ENCODE measurements at regions not wholly inside any gene's neighbourhood (a gene's known extent, or its start where the extent isn't known, plus 50 kb on each side); places are given as distances from the start of the nearest gene placed in this dataset.
"Not testable (repeated sequence)": the region's sequence is repeated elsewhere in the genome, so short reads cannot be mapped to it uniquely, and the experiment has no call there.

DNA sequence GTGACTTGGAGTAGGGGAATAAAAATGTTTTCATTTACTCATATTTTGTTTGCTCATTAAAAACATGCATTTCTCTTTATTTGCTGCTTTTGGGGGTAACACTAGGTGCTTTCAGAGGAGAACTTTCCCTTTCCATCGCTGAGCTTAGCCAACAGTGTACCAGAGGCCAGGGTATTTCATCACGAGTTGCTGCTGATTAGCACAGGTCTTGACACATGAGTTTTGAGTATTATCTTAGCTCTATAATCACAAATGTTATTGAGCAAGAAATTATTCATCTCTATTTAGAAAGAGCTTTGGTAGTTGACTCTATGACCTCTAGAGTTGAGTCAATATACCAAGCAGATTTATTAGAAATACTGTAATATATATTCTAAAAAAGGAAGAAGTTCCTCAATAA lies 375.9 kb downstream of the NXPH1 start:
- no peak for DNase-seq

DNA sequence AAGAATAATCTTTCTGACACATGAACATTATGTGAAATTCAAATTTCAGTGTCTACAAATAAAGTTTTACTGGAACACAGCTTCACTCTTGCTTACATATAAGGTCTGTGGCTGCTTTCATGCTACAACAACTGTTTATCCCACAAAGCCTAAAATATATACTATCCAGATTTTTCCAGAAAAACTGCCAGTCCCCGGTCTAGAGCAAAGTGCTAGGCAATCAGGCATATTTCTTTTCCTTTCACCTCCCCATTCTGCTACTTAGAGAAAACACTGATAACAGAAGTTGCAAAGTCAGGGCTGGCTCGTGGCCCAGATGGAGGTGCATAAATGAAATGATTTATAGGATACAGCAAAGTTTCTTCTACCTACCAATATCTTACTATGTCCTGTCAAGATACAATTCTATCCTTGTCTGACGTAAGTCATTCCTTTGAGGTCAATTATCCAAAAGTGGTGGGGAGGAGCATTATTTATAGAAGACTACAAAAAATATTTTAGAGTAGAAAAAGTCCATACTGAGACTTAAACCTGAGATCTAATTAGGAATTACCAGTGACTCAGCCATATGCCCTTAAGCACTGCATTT lies 384.1 kb downstream of the NXPH1 start:
- no peak for DNase-seq

DNA sequence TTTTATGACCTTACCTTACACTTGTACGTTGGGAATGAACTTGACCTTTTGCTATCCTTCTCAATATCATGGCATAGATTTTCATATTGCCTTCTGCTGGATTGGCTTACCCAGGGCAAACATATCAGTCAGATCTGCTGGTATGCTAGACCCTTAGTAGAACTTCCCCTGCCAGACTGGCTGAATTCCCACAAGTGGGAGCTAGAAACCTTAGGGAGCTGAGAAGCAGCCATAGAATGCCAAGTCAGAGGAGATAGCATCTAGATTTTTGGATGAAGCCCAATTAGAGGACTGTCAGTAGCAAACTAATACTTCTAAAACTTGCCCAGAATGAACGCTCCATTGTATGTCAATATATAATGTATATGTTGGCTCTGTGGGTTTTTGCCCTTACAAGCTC lies 385.0 kb downstream of the NXPH1 start:
- no peak for DNase-seq

DNA sequence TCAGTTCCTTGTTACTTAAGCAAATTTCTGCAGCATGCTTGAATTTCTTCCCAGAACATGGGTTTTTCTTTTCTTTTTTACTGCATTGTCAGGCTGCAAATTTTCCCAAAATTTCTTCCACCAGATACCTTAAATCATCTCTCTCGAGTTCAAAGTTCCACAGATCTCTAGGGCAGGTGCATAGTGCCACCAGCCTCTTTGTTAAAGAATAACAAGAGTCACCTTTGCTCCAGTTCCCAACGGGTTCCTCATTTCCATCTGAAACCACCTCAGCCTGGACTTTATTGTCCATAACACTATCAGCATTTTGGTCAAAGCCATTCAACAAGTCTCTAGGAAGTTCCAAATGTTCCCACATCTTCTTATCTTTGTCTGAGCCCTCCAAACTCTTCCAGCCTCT lies 389.2 kb downstream of the NXPH1 start:
- no peak for DNase-seq

DNA sequence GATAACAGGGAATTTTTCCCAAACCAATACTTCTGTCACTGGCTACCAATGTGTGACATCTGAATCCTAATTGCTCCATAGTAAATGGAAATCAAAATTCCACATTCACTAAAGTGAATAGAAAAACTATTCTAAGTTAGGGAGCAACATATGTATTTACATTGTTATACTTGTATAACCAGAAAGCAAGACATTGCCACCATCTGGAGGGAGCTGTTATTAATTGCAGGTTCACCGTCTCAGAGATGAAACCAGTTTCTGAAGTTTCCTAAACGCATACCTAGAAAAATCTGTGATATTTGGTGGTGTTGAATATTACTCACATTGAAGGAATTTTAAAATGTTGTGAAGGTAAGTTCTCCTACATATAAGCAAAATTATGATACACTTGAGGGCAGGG lies 390.1 kb downstream of the NXPH1 start:
- DNase-seq, result no peak

- no peak for DNase-seq
Observed at GRCh38 chr7:8827329-8827728, 393.9 kb downstream of the NXPH1 start.

GRCh38 chr7:8829100-8829499 lies 395.7 kb downstream of the NXPH1 start:
- no peak for DNase-seq

DNA sequence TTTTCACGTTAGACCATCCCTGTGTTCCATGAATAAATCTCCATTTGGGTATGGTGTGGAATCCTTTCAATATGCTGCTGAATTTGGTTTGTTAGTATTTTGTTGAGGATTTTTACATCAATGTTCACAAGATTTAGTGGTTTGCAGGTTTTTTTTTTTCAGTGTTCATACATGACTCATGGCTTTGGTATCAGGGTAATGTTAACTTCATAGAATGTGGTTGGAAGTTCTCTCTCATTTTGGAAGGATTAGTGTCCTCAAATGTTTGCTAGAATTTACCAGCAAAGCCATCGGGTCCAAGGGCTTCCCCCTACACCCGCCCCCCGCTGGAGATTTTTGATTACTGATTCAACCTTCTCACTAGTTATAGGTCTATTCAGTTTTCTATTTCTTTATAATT lies 398.0 kb downstream of the NXPH1 start:
- no peak for DNase-seq

DNA sequence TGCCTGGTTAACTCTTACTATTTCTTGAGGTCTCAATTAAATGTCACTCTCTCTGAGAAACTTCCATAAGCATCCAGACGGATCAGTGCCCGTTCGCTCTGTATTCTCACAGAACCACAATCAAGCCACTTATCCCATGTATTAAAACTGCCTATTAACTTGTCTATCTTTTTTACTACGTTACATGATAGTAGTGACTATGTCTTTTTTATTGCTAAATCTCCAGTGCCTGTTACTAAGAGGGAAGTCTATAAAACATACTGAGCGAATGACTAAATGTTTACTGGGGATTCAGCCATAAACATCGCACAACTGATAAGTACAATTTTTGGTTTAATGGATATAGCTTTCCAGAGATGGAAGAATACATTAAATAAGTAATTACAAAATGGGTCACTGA lies 399.9 kb downstream of the NXPH1 start:
- DNase-seq, result no peak

- no peak for DNase-seq
Observed at GRCh38 chr7:8841171-8841570, 407.8 kb downstream of the NXPH1 start.

DNA sequence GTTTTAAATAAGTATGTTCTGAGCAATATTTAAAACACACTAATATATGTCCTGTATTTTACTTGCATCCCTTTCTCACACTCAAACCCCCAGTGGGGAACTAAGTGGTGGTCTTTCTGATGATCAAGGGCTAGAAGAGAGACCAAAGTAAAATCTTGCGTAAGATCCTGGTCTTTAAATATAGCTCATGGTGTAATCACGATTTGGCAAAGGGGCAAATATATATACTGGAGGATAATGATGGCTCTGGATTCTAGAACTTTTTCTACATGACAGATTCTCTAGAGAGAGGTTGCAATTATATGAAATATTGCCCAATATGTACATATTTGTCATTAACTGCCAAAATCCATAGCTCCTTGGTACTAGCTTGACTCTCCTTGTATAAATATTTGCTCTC lies 438.3 kb downstream of the NXPH1 start:
- DNase-seq, result no peak

DNA sequence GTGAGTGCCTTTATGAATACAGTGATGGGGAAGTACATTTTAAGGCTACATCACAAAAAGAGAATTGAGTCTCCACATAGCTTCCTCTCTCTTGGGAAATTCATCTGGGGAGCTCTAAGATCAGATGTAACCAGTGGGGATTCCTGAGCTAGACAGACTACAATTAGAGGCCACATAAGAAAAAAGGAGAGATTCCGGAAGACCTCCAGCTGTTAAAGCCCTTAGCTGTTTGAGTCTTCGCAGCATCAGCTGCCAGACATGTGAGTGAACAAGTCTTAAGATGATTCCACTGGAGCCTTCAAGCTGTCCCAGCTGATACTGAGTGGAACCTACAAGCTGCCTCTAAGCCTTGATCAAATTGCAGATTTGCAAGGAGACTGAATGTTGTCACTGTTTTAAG lies 448.5 kb downstream of the NXPH1 start:
- no peak for DNase-seq

- DNase-seq, result no peak
Observed at GRCh38 chr7:8885480-8886000, 452.1 kb downstream of the NXPH1 start.

GRCh38 chr7:8890346-8890745 lies 456.9 kb downstream of the NXPH1 start:
- not testable (repeated sequence) for DNase-seq

DNA sequence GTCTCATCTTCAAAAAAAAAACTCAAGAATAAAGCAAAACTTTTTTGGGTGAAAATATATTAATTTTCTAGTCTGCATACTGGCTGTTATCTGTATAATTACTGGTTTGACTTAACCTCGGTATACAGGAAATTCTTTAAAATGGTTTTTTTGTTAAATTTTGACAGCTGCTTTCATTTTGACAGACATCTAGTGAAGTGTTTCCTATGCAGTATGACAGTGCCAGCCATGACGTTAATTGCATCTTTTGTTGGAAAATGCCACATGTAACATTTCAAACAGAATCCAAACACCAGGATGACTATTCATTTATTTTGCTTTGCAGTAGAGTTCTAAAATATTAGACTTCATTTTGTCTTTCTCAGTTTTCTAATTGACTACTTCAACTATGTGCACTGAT lies 460.4 kb downstream of the NXPH1 start:
- no peak for DNase-seq

DNA sequence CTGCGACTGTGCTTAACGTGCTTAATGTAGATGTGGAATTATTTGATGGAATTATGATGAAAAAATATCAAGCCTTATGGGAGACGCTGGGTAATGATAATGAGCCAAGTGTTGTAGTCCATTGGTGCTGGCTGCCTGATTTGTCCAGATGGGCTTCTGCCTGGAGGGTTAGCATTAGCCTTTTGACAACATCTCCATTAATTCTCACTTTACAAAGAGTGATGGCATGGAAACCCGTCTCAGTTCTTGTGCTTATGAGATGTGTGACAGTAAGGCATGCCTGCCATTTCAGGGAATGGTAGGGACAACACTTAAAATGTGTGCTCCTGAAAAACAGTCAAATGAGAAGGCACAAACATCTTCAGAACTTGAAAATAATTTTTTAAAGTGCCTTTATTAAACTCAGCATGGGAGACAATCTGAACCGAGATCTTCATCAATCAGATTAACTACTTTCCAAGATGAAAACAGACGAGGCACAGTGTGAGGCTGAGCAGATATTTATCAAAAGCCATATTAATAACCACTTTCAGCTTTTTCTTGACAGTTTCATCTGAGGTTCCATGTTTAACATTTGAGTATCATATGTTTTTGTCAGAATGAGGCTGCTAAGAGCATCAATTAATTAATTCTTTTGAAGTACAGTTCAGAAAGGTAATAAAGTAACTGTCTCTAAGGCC lies 473.1 kb downstream of the NXPH1 start:
- DNase-seq, result no peak

DNA sequence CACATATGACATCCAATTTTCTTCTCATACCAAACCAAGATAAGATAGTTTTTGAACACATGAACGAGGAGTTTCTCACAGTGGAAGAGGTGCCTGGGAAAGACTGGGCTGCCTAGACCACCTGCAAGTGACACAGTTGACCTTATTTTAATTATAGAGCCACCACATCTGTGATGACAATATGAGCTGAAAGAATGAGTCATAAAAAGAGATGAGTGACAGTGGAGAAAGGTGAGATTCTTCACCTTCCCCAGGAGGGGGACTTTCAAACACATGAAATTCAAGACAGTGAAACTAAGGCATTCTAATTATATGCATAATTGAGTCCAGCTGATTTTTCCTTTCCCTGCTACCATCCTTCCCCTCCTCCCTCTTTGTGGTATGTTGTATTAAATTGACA lies 475.5 kb downstream of the NXPH1 start:
- no peak for DNase-seq

GRCh38 chr7:8913682-8914081 lies 480.3 kb downstream of the NXPH1 start:
- no peak for DNase-seq

- DNase-seq, result no peak
Observed at GRCh38 chr7:8921807-8922206, 488.4 kb downstream of the NXPH1 start.

- no peak for DNase-seq
Observed at GRCh38 chr7:8922726-8923125, 489.3 kb downstream of the NXPH1 start.

GRCh38 chr7:8923164-8923806 lies 489.9 kb downstream of the NXPH1 start:
- DNase-seq, result no peak

GRCh38 chr7:8931906-8932646 lies 498.7 kb downstream of the NXPH1 start:
- DNase-seq, result no peak

GRCh38 chr7:8932751-8933150 lies 499.3 kb downstream of the NXPH1 start:
- DNase-seq, result no peak

- no peak for DNase-seq
Observed at GRCh38 chr7:8937204-8937603, 503.8 kb downstream of the NXPH1 start.
